GM18520 (cell line): ENCODE measurements at regions not wholly inside any gene's neighbourhood (a gene's known extent, or its start where the extent isn't known, plus 50 kb on each side); places are given as distances from the start of the nearest gene placed in this dataset.
A peak's percentile ranks its signal among the peaks of the same experiment; 100 is the strongest.
"Not testable (repeated sequence)": the region's sequence is repeated elsewhere in the genome, so short reads cannot be mapped to it uniquely, and the experiment has no call there.

ENCODE experiments used
- ATAC-seq: cut with Tn5 transposase; IDR thresholded peaks from one replicate; pipeline ENCODE4 v1.9.1; 2021; ENCODE audit not compliant: unreplicated experiment

- no peak for ATAC-seq
Measured at GRCh38 chr5:153209687-153210086, 280.8 kb upstream of the GRIA1 start.

GRCh38 chr5:153211076-153211475 lies 279.4 kb upstream of the GRIA1 start:
- ATAC-seq = no peak

- ATAC-seq = no peak
Measured at GRCh38 chr5:153212471-153212870, 278.0 kb upstream of the GRIA1 start.

- ATAC-seq = no peak
Measured at GRCh38 chr5:153222936-153223335, 267.5 kb upstream of the GRIA1 start.

GRCh38 chr5:153223376-153223775 lies 267.1 kb upstream of the GRIA1 start:
- ATAC-seq = no peak

GRCh38 chr5:153224651-153225050 lies 265.8 kb upstream of the GRIA1 start:
- no peak for ATAC-seq

- ATAC-seq = no peak
Measured at GRCh38 chr5:153233933-153234332, 256.5 kb upstream of the GRIA1 start.

GRCh38 chr5:153236319-153236718 lies 254.2 kb upstream of the GRIA1 start:
- no peak for ATAC-seq

GRCh38 chr5:153237671-153238332 lies 252.7 kb upstream of the GRIA1 start:
- peak; percentile 74 for ATAC-seq

GRCh38 chr5:153257381-153257780 lies 233.1 kb upstream of the GRIA1 start:
- no peak for ATAC-seq

- ATAC-seq = no peak
Measured at GRCh38 chr5:153258469-153258868, 232.0 kb upstream of the GRIA1 start.

- no peak for ATAC-seq
Measured at GRCh38 chr5:153267506-153267905, 223.0 kb upstream of the GRIA1 start.

- ATAC-seq = no peak
Measured at GRCh38 chr5:153275695-153276094, 214.8 kb upstream of the GRIA1 start.

- ATAC-seq = no peak
Measured at GRCh38 chr5:153276151-153276550, 214.3 kb upstream of the GRIA1 start.

GRCh38 chr5:153296251-153296844 lies 194.1 kb upstream of the GRIA1 start:
- not testable (repeated sequence) for ATAC-seq

- ATAC-seq = no peak
Measured at GRCh38 chr5:153299891-153300290, 190.6 kb upstream of the GRIA1 start.

GRCh38 chr5:153308282-153308681 lies 182.2 kb upstream of the GRIA1 start:
- no peak for ATAC-seq

- no peak for ATAC-seq
Measured at GRCh38 chr5:153318556-153318955, 171.9 kb upstream of the GRIA1 start.

GRCh38 chr5:153321478-153321877 lies 169.0 kb upstream of the GRIA1 start:
- ATAC-seq = no peak

- no peak for ATAC-seq
Measured at GRCh38 chr5:153340139-153340538, 150.3 kb upstream of the GRIA1 start.

GRCh38 chr5:153340738-153341137 lies 149.7 kb upstream of the GRIA1 start:
- no peak for ATAC-seq

- no peak for ATAC-seq
Measured at GRCh38 chr5:153342487-153342886, 148.0 kb upstream of the GRIA1 start.

GRCh38 chr5:153347611-153348010 lies 142.9 kb upstream of the GRIA1 start:
- no peak for ATAC-seq
